ENCODE measurements at regions not wholly inside any gene's neighbourhood (a gene's known extent, or its start where the extent isn't known, plus 50 kb on each side); places are given as distances from the start of the nearest gene placed in this dataset.

GRCh38 chr3:106817706-106818105 is 559.5 kb upstream of the CCDC54 start (continued):
- TF ChIP-seq CTCF (IDR thresholded peaks at IDR 0.05), result no peak
- TF ChIP-seq MXI1 (IDR thresholded peaks at IDR 0.05; ENCODE audit: low read depth, low read length), result no peak
- TF ChIP-seq JUND (IDR thresholded peaks at IDR 0.05), result no peak
- TF ChIP-seq NRF1 (IDR thresholded peaks at IDR 0.05; ENCODE audit: low read depth, low read length), result no peak

GRCh38 chr3:106819440-106819839 is 557.8 kb upstream of the CCDC54 start:
- no peaks in the 10 kb centered on the region for H4K20me1 ChIP-seq (ENCODE audit: insufficient read depth)
- H3K4me1 ChIP-seq (ENCODE audit: control insufficient read depth in 1 of 2, insufficient read depth in 2 of 2, low read depth in 1 of 2, low read length in 1 of 2), result peaks cover 0 to 4% of the 10 kb centered on the region in 2 experiments; a peak in 3 of 4 replicates
- no peaks in the 10 kb centered on the region for H3F3A ChIP-seq (replicated peaks; ENCODE audit: insufficient read depth)
- 100% methylated on average over 1 of the region's 1 CpG for WGBS (ENCODE audit: low lambda C conversion rate)
- no peaks in the 10 kb centered on the region for H3K36me3 ChIP-seq (replicated peaks in 1 of 2; ENCODE audit: control insufficient read depth in 1 of 2, insufficient read depth in 2 of 2, low read length in 1 of 2)
- H3K27ac ChIP-seq (ENCODE audit: low read depth in 2 of 2, low read length in 1 of 2), result no peak overlapping the region
- H3K27me3 ChIP-seq (ENCODE audit: insufficient read depth), result no peaks in the 10 kb centered on the region
- H3K9me3 ChIP-seq, result no peaks in the 10 kb centered on the region
- POLR2A ChIA-PET, result no interaction called here
- CTCF ChIA-PET, result no interaction called here
- TF ChIP-seq SMC3 (IDR thresholded peaks at IDR 0.05; ENCODE audit: low read depth, low read length) (no peak), FOSL2 (IDR thresholded peaks at IDR 0.05; ENCODE audit: borderline replicate concordance, low read depth) (no peak), EZH2phosphoT487 (IDR thresholded peaks at IDR 0.05; ENCODE audit: borderline replicate concordance, low read depth) (no peak), TCF12 (IDR thresholded peaks at IDR 0.05) (no peak), RFX5 (IDR thresholded peaks at IDR 0.05; ENCODE audit: low read length) (no peak), ZBTB33 (IDR thresholded peaks at IDR 0.05; ENCODE audit: borderline replicate concordance, low read depth) (no peak), REST (IDR thresholded peaks at IDR 0.05; ENCODE audit: low read depth, low read length) (no peak), MEF2A (IDR thresholded peaks at IDR 0.05; ENCODE audit: borderline replicate concordance, low read depth) (no peak), IRF3 (IDR thresholded peaks at IDR 0.05; ENCODE audit: low read depth, low read length) (no peak), USF1 (IDR thresholded peaks at IDR 0.05; ENCODE audit: borderline replicate concordance, low read depth) (no peak), CHD2 (IDR thresholded peaks at IDR 0.05; ENCODE audit: low read length, partially characterized antibody) (no peak), NFIC (IDR thresholded peaks at IDR 0.05; ENCODE audit: borderline replicate concordance) (no peak), NRF1 (IDR thresholded peaks at IDR 0.05; ENCODE audit: low read depth, low read length) (no peak), EP300 (IDR thresholded peaks at IDR 0.05; ENCODE audit: borderline replicate concordance in 1 of 2, low read depth in 1 of 2, low read length in 1 of 2) (no peak), MXI1 (IDR thresholded peaks at IDR 0.05; ENCODE audit: low read depth, low read length) (no peak), FOXJ3 (CRISPR knock-in tag; IDR thresholded peaks at IDR 0.05) (no peak), TAF1 (IDR thresholded peaks at IDR 0.05; ENCODE audit: borderline replicate concordance, low read depth, low read length) (no peak), PBX3 (IDR thresholded peaks at IDR 0.05) (no peak)
- no peak overlapping the region for H2AFZ ChIP-seq (ENCODE audit: low read depth)
- H3K4me3 ChIP-seq (ENCODE audit: low read depth in 2 of 2, low read length in 1 of 2), result no peak overlapping the region
- no peak overlapping the region for H3K9ac ChIP-seq
- H3K4me2 ChIP-seq, result no peak overlapping the region
- DNase-seq, result no peak
- no peaks in the 10 kb centered on the region for H3K9me2 ChIP-seq
- H3K79me2 ChIP-seq (ENCODE audit: insufficient read depth), result no peaks in the 10 kb centered on the region

Data from SK-N-SH (cell line).